Activated CD8-positive, alpha-beta memory T cell treated with anti-CD3 and anti-CD28 coated beads, Interleukin-2, amount 10 ng/mL, durations not matched to agents 7 days and 5 days (primary cell): ENCODE measurements at regions not wholly inside any gene's neighbourhood (a gene's known extent, or its start where the extent isn't known, plus 50 kb on each side); places are given as distances from the start of the nearest gene placed in this dataset.

ENCODE experiments used
- ATAC-seq: fragments of 150-1000 bp; cut with Tn5 transposase; one replicate; pipeline ENCODE4 v1.10.0; 2021; ENCODE audit warnings: moderate library complexity
- CTCF ChIA-PET: fragments of 350-600 bp; sonication (Branson Sonifier 250); formaldehyde crosslinking; loops from one replicate; lab custom pipeline; 2021; ENCODE audit warnings: antibody characterized with exemption; lab: Charles Lee
- DNase-seq: peaks from one replicate; pipeline ENCODE4 v3.0.0-alpha.2; 2020
- H3K27ac Mint-ChIP-seq: one replicate; pipeline ENCODE4 v1.8.0; 2021; ENCODE audit warnings: mild to moderate bottlenecking, mixed read lengths
- H3K27me3 Mint-ChIP-seq: one replicate; pipeline ENCODE4 v1.8.0; 2021; ENCODE audit warnings: mixed read lengths
- H3K36me3 Mint-ChIP-seq: one replicate; pipeline ENCODE4 v1.8.0; 2021; ENCODE audit warnings: mild to moderate bottlenecking, mixed read lengths
- H3K4me1 Mint-ChIP-seq: one replicate; pipeline ENCODE4 v1.8.0; 2021; ENCODE audit warnings: mixed read lengths
- H3K4me3 Mint-ChIP-seq: one replicate; pipeline ENCODE4 v1.8.0; 2021; ENCODE audit warnings: mild to moderate bottlenecking, moderate library complexity, mixed read lengths
- H3K9me3 Mint-ChIP-seq: one replicate; pipeline ENCODE4 v1.8.0; 2022; ENCODE audit warnings: low read depth, mixed read lengths

DNA sequence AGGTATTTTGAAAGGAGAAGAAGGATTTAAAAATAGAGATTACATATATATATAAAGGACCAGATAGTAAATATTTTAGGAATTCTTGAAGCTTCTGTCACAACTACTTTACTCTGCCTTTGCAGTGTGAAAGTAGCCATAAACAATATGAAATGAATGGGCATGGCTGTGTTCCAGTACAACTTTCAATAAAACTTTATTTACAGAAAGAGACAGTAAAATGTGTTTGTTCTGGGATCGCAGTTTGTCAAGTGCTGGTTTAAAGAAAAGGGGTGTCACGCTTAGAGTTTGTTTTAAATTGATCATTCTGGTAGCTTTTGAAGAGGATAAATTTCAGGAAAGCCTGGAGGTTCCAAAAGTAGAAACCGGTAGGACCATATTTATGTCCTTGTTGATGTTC, 176.1 kb upstream of the HS3ST1 start:
- no peak overlapping the region for H3K4me3 Mint-ChIP-seq
- ATAC-seq (no peak), DNase-seq (no peak)
- no peaks in the 10 kb centered on the region for H3K9me3 Mint-ChIP-seq
- H3K27me3 Mint-ChIP-seq = no peaks in the 10 kb centered on the region
- H3K36me3 Mint-ChIP-seq = no peaks in the 10 kb centered on the region
- H3K27ac Mint-ChIP-seq = no peak overlapping the region
- no peaks in the 10 kb centered on the region for H3K4me1 Mint-ChIP-seq
- CTCF ChIA-PET = no interaction called here

DNA sequence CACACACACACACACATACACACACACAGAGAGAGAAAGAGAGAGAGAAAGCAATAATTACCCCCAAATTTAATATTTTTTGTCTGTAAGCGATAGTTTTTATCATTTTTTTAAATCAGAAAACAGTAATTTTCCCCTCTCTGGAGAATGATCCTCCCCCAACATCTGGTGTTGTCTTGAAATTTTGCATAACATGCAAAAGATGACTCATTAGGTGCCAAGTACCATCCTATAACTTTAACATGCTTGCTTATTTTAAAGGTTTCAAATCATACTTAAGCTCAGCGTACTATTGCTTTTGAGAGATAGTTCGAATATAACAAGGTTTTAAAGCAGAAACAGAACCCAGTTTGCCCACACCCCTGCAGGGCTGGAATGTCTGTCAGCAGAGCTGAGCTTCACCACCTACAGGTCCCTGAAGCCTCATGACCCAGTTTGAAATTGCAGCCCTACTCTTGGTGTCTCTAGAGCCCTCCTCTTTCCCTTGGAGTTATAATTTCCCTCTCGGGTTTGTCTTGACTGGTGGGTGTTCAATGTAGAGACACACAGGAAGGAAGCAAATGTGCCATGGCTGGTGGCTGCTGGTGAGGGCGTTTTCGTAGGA, 175.0 kb upstream of the HS3ST1 start:
- CTCF ChIA-PET = no interaction called here
- no peak overlapping the region for H3K27ac Mint-ChIP-seq
- no peak for DNase-seq
- no peak overlapping the region for H3K4me3 Mint-ChIP-seq
- H3K36me3 Mint-ChIP-seq = no peaks in the 10 kb centered on the region
- H3K27me3 Mint-ChIP-seq = no peaks in the 10 kb centered on the region
- no peaks in the 10 kb centered on the region for H3K4me1 Mint-ChIP-seq
- no peaks in the 10 kb centered on the region for H3K9me3 Mint-ChIP-seq
- ATAC-seq = no peak

DNA sequence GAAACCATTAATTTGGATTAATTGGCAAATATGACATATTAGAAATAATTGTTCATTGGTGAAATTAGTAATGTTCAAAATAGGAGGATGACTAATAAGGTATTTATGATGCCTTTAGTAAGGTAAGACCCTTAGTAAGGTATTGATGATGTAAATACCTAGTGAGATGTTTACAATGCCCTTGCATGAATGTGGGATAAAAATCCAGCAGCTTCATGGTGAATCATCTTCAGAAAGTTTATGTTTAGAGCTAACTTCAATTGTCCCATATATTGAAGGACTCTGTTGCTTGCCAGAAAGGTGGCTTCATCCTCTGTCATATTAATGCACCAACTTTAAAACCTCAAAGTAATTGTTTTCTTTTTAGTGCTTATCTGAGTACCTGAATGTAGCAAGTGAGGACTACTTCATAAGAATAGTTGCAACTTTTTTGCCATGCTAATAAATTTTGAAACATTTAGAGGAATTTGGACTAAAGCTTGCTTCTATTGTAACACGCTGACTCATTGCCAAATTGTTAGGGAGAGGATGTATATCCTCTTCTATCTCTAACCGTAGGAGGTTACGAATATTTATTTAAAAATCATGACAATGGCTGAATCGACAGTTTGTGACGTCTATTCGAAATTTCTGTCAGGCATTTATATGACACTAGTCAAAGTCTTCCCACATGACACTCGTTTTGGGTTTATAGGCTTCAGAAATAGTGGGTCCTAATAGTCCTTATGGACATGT, 174.1 kb upstream of the HS3ST1 start:
- Mint-ChIP-seq H3K4me3 (no peak overlapping the region), H3K4me1 (no peaks in the 10 kb centered on the region), H3K9me3 (no peaks in the 10 kb centered on the region), H3K27me3 (no peaks in the 10 kb centered on the region), H3K36me3 (no peaks in the 10 kb centered on the region), H3K27ac (no peak overlapping the region)
- no peak for ATAC-seq
- DNase-seq = no peak
- CTCF ChIA-PET = no interaction called here

DNA sequence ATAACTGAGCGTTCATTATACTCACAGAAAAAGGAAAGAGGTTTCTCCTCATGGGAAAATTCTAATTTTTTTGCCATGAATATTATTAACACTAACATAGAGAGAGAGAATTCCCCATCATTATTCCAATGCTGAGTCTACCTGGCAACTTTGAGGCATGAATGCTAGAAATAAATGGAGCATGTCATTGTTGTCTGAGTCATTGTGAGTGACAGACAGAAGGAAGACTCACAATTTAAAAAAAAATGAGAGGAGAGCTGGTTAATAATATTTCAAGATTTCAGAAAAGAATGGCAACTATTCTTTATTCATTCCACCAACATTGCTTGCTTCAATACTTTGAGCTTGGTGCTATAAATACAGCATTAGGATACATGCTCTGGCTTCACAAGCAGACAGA, 170.4 kb upstream of the HS3ST1 start:
- no peak for DNase-seq
- Mint-ChIP-seq H3K4me3 (no peak overlapping the region), H3K36me3 (no peaks in the 10 kb centered on the region), H3K27me3 (no peaks in the 10 kb centered on the region), H3K27ac (no peak overlapping the region), H3K9me3 (no peaks in the 10 kb centered on the region), H3K4me1 (no peaks in the 10 kb centered on the region)
- ATAC-seq = no peak
- CTCF ChIA-PET = no interaction called here

DNA sequence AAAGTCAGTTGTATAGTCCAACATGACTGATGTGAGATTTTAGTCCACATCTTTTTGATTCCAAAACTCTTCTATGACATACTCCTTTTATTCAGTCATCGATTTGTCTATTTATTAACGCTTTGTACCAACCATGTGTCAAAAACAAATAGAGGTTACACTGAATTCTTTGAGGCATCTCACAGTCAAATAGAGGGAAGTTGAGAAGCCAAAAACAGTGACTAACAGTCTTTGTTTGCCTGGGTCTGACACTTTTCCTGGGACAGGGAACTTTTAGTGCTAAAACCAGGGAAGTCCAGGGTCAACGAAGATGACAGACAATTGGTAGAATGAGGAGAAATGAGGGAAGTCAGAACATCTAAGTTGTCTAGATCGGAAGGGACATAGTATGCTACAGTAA, 169.9 kb upstream of the HS3ST1 start:
- no peak for DNase-seq
- ATAC-seq = no peak
- Mint-ChIP-seq H3K4me1 (no peaks in the 10 kb centered on the region), H3K4me3 (no peak overlapping the region), H3K36me3 (no peaks in the 10 kb centered on the region), H3K9me3 (no peaks in the 10 kb centered on the region), H3K27ac (no peak overlapping the region), H3K27me3 (no peaks in the 10 kb centered on the region)
- CTCF ChIA-PET = no interaction called here

DNA sequence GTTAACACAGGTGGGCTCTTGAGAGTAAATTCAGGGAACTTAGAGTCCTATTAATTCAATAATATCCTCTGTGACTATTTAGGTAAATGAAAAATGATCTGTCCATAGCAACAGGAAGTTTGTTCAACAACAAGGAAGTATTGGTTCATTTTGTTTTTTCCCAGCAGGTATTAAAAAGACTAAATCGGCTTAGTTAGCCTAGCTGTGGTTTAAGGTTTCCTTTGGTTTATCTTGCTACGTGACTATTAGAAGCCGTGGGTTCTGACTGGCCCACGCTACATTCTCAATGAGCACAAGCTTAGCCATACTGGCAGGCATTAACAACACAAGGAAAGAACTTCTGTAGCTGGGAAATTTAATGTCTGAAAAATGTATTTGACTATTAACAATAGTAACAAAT, 168.8 kb upstream of the HS3ST1 start:
- no peak overlapping the region for H3K4me3 Mint-ChIP-seq
- no peaks in the 10 kb centered on the region for H3K9me3 Mint-ChIP-seq
- H3K36me3 Mint-ChIP-seq = no peaks in the 10 kb centered on the region
- no peak overlapping the region for H3K27ac Mint-ChIP-seq
- no peak for ATAC-seq
- DNase-seq = no peak
- no peaks in the 10 kb centered on the region for H3K4me1 Mint-ChIP-seq
- CTCF ChIA-PET = no interaction called here
- no peaks in the 10 kb centered on the region for H3K27me3 Mint-ChIP-seq

DNA sequence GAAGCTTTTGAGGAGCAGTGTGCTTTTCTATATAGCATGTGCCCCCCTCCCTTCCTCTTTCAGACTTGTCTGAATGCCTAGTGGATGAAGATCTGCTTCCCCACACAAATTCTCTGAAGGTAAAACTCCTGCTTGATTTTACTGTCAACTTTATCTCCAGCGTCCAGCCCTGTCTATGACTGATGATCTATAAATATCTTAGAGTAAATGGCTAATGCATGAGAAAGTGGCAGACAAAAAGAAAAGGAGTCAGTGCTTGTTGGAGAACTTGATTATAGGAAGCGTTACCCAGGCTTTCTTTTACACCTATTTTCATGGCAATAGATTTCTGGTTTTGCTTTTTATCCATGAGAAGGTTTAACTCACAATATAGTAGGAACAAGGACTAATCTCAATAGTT, 168.3 kb upstream of the HS3ST1 start:
- no peak for DNase-seq
- no peak for ATAC-seq
- CTCF ChIA-PET = no interaction called here
- Mint-ChIP-seq H3K9me3 (no peaks in the 10 kb centered on the region), H3K4me1 (no peaks in the 10 kb centered on the region), H3K4me3 (no peak overlapping the region), H3K27me3 (no peaks in the 10 kb centered on the region), H3K36me3 (no peaks in the 10 kb centered on the region), H3K27ac (no peak overlapping the region)

DNA sequence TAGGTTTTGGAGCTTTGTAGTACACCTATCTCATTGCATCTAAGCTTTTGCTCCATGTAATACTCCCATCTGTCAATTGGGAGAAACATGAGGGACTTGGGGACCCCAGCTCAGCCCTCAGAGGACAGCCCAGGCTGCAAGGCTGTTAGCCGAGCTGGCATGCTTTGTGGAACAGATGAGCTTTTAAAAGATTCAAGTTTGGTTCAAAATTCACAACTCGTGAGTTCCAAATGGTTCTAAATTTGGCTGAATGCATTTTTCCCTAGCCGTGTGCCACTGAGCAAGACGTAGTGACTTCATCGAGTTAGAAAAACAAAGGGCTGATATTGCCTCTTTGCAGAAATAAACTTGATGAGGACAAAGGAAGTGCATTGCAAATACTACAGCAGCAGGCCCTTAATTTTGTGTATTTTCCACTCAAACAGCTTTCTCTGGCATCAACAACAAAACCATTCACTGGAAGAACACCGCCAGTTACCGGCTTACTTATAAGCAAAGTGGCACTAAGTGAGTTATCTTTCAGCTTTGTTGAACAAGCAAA, 165.0 kb upstream of the HS3ST1 start:
- no peaks in the 10 kb centered on the region for H3K4me1 Mint-ChIP-seq
- no peak overlapping the region for H3K27ac Mint-ChIP-seq
- H3K36me3 Mint-ChIP-seq = no peaks in the 10 kb centered on the region
- H3K9me3 Mint-ChIP-seq = peaks cover 2% of the 10 kb centered on the region
- ATAC-seq (no peak), DNase-seq (no peak)
- no peak overlapping the region for H3K4me3 Mint-ChIP-seq
- CTCF ChIA-PET = no interaction called here
- no peaks in the 10 kb centered on the region for H3K27me3 Mint-ChIP-seq

DNA sequence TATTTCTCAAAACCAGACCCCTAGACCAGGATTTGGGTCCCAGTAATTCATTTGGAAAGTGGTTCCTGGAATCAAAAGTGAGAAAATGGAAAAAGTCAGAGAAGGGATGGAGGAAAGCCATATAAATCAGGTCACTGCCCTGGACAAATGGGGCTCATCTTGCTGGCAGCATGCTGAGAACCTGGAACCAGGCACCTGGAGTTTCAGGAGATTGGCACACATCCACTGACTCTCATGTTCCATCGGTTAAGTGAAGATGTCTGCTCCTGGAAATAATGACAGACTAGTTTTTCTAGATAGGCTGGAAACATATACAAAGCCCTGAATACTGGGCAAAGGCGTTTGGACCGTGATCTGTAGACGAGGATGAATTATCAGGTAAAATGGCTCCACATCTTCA, 163.6 kb upstream of the HS3ST1 start:
- DNase-seq = no peak
- ATAC-seq = no peak
- Mint-ChIP-seq H3K27me3 (no peaks in the 10 kb centered on the region), H3K4me3 (no peak overlapping the region), H3K9me3 (peaks cover 2% of the 10 kb centered on the region), H3K36me3 (no peaks in the 10 kb centered on the region), H3K27ac (no peak overlapping the region), H3K4me1 (no peaks in the 10 kb centered on the region)
- CTCF ChIA-PET = no interaction called here

DNA sequence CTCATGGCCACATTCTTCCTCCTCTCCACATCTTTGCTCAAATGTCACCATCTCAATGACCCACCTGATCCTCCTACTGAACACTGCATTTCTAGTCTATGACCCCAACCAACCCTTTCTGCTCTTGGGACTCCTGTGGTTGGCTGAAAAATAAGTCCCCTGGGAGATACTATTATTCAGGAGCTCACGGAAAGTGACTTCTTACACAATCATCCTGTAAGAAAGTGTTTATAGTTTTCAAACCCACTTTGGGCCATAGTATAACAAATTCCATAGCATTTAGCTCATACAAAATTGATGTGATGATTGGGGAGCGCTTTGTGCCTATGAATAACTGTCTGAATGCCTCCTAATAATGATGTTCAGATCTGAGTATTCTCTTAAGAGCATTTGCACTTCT, 161.4 kb upstream of the HS3ST1 start:
- DNase-seq (no peak), ATAC-seq (no peak)
- Mint-ChIP-seq H3K4me1 (no peaks in the 10 kb centered on the region), H3K27me3 (no peaks in the 10 kb centered on the region), H3K36me3 (no peaks in the 10 kb centered on the region), H3K27ac (no peak overlapping the region), H3K9me3 (peaks cover 2% of the 10 kb centered on the region), H3K4me3 (no peak overlapping the region)
- CTCF ChIA-PET = no interaction called here

DNA sequence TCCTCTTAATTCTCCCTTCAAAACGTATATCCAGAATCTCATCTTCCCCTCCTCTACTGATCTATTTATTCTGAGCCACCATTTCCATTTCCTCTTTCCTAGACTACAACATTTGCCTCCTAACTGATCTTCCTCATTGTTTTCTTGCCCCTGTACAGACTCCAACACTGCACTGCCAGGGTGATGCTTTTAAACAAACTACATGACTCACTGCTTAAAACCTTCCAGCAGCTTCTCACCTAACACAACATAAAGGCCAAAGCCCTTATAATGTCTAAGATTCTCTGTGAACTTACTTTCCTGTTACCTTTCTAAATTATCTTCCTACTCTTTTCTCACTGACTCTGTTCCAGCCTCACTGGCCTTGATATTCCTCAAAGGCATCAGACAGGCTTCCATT, 161.0 kb upstream of the HS3ST1 start:
- Mint-ChIP-seq H3K9me3 (peaks cover 2% of the 10 kb centered on the region), H3K27ac (no peak overlapping the region), H3K4me3 (no peak overlapping the region), H3K36me3 (no peaks in the 10 kb centered on the region), H3K4me1 (no peaks in the 10 kb centered on the region), H3K27me3 (no peaks in the 10 kb centered on the region)
- DNase-seq = no peak
- no peak for ATAC-seq
- CTCF ChIA-PET = no interaction called here

DNA sequence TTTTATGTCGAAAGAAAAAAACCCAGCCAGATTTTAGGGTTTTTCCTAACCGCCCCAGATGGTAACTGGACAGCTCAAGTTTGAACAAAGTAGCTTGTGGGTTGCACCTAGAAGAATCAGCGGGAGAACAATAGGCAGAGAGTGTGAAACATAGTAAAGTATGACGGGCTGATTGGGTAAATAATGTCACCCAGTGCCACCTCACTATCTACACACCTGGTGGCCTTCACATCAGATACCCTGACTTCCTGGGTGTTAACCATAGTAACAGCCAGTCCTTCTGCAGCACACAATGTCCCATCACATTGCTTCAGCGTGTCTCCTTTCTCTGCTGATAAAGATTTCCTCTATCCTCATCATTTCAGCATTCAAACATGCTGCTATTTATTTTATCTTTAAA, 159.1 kb upstream of the HS3ST1 start:
- Mint-ChIP-seq H3K9me3 (peaks cover 2% of the 10 kb centered on the region), H3K36me3 (no peaks in the 10 kb centered on the region), H3K27ac (no peak overlapping the region), H3K4me3 (no peak overlapping the region), H3K4me1 (no peaks in the 10 kb centered on the region), H3K27me3 (no peaks in the 10 kb centered on the region)
- no peak for ATAC-seq
- DNase-seq = no peak
- CTCF ChIA-PET = no interaction called here

DNA sequence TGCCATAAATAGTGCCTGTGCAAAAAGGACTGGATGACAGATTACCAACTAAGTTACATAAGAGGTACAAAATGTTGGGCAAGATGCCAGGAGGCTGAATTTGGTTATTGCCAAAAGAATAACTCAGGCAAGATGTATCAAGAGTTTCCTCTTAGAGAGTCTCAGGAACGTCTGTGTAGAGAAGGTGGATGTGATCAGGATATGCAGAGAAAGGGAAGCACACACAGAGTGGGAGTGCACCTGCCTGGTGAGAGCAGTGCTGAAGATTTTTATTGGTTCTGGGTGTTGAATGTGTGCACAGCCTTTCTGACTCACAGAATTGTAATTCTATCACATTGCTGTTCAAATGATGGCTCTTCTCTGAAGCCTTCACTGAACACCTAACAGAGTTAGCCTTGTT, 156.8 kb upstream of the HS3ST1 start:
- H3K4me1 Mint-ChIP-seq = no peaks in the 10 kb centered on the region
- no peaks in the 10 kb centered on the region for H3K9me3 Mint-ChIP-seq
- no peak overlapping the region for H3K27ac Mint-ChIP-seq
- DNase-seq (no peak), ATAC-seq (no peak)
- CTCF ChIA-PET = no interaction called here
- no peaks in the 10 kb centered on the region for H3K36me3 Mint-ChIP-seq
- no peak overlapping the region for H3K4me3 Mint-ChIP-seq
- no peaks in the 10 kb centered on the region for H3K27me3 Mint-ChIP-seq

DNA sequence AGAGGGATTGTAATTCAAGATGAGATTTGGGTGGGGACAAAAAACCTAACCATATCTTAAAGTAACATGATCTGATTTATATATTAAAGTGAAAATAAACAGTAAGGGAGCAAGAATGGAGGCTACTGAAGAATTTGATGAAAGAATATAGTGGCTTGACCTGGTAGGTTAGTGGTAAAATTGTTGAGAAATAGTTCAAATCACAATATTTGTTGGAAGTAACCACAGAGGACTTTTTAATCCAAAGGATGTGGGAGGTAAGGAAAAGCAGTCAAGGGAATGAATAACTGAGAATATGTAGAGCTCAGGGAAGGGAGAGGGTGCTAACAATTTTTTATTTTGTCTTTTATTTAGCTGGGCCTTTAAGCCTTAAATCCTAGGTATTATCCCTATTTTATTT, 139.8 kb upstream of the HS3ST1 start:
- DNase-seq (no peak), ATAC-seq (no peak)
- H3K36me3 Mint-ChIP-seq = no peaks in the 10 kb centered on the region
- no peaks in the 10 kb centered on the region for H3K9me3 Mint-ChIP-seq
- no peaks in the 10 kb centered on the region for H3K4me1 Mint-ChIP-seq
- CTCF ChIA-PET = no interaction called here
- H3K27me3 Mint-ChIP-seq = no peaks in the 10 kb centered on the region
- H3K4me3 Mint-ChIP-seq = no peak overlapping the region
- no peak overlapping the region for H3K27ac Mint-ChIP-seq
